PC-9 (cell line): ENCODE measurements at regions not wholly inside any gene's neighbourhood (a gene's known extent, or its start where the extent isn't known, plus 50 kb on each side); places are given as distances from the start of the nearest gene placed in this dataset.
"Not testable (repeated sequence)": the region's sequence is repeated elsewhere in the genome, so short reads cannot be mapped to it uniquely, and the experiment has no call there.

Experiments
- EZH2 ChIP-seq: fragments of 200-600 bp; sonication (generic); IDR thresholded peaks from 2 replicates; pipeline ENCODE4 v1.8.0; 2017; ENCODE audit warnings: antibody characterized with exemption, low read depth
- TF ChIP-seq, protein P1 (sequence below): fragments of 200-600 bp; sonication (generic); conservative IDR thresholded peaks from 2 replicates; pipeline ENCODE4 v1.6.1; 2017; ENCODE audit warnings: mixed run types, antibody characterized with exemption, mild to moderate bottlenecking, moderate library complexity

DNA sequence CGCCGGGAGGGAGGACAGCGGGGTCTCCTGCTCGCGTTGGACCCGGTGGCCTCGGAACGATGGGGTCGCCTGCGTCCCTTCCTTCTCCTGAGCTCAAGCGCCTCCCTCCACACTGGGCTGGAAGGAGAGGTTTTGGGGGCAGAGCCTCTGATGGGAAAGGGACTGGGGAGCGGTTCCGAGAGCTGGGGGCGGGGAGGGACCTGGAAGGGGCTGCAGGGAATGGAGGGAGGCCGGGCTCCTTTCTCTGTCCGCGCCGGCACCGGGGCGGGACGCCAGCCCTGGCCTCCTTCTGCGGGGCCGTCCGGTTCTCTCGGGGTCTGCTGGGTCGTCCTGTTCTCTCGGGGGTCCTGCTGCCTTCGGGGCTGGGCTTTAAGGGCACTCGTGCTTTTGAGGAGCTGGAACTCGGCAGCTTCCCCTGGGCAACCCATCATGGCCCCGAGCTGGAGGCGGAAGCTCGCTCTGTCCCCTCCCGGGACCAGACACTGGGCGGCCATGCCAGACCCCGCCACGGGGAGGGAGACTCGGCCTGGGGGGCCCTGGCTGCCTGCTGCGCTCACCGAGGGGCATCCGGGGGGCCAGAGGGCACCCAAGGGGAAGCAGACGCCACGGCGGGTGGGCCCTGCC is 3956.7 kb upstream of the TPTE start:
- TF ChIP-seq, protein P1, sequence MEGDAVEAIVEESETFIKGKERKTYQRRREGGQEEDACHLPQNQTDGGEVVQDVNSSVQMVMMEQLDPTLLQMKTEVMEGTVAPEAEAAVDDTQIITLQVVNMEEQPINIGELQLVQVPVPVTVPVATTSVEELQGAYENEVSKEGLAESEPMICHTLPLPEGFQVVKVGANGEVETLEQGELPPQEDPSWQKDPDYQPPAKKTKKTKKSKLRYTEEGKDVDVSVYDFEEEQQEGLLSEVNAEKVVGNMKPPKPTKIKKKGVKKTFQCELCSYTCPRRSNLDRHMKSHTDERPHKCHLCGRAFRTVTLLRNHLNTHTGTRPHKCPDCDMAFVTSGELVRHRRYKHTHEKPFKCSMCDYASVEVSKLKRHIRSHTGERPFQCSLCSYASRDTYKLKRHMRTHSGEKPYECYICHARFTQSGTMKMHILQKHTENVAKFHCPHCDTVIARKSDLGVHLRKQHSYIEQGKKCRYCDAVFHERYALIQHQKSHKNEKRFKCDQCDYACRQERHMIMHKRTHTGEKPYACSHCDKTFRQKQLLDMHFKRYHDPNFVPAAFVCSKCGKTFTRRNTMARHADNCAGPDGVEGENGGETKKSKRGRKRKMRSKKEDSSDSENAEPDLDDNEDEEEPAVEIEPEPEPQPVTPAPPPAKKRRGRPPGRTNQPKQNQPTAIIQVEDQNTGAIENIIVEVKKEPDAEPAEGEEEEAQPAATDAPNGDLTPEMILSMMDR, result not testable (repeated sequence)
- not testable (repeated sequence) for TF ChIP-seq EZH2
